GM12891 (cell line): ENCODE measurements at regions not wholly inside any gene's neighbourhood (a gene's known extent, or its start where the extent isn't known, plus 50 kb on each side); places are given as distances from the start of the nearest gene placed in this dataset.

Experiments used
- DNase-seq: peaks from one replicate; pipeline ENCODE4 v3.0.0; 2011; ENCODE audit warnings: low spot score; ENCODE audit not compliant: insufficient read length
- FAIRE-seq: peaks from 2 replicates; lab custom pipeline; 2011; peaks lifted over from hg19 to GRCh38; lab: Jason Lieb, UNC
- PAX5 ChIP-seq: IDR thresholded peaks from 2 replicates; pipeline ENCODE4 v1.6.1; 2011; ENCODE audit warnings: low read length, moderate library complexity, mild to moderate bottlenecking; ENCODE audit not compliant: insufficient read depth, severe bottlenecking
- POLR2A ChIP-seq: IDR thresholded peaks from 2 replicates; pipeline ENCODE4 v1.6.1; 2011; ENCODE audit warnings: low read depth, low read length, control low read depth
- POLR2AphosphoS5 ChIP-seq: IDR thresholded peaks from 2 replicates; pipeline ENCODE4 v1.6.1; 2011; ENCODE audit warnings: low read depth, low read length, control low read depth
- POU2F2 ChIP-seq: IDR thresholded peaks from 2 replicates; pipeline ENCODE4 v1.6.1; 2011; ENCODE audit warnings: low read depth, mild to moderate bottlenecking, control low read depth, low read length, moderate library complexity
- SPI1 ChIP-seq: IDR thresholded peaks from 2 replicates; pipeline ENCODE4 v1.6.1; 2011; ENCODE audit warnings: low read depth, low read length, control low read depth
- TAF1 ChIP-seq: IDR thresholded peaks from 2 replicates; pipeline ENCODE4 v1.6.1; 2011; ENCODE audit warnings: low read depth, low read length, control low read depth

DNA sequence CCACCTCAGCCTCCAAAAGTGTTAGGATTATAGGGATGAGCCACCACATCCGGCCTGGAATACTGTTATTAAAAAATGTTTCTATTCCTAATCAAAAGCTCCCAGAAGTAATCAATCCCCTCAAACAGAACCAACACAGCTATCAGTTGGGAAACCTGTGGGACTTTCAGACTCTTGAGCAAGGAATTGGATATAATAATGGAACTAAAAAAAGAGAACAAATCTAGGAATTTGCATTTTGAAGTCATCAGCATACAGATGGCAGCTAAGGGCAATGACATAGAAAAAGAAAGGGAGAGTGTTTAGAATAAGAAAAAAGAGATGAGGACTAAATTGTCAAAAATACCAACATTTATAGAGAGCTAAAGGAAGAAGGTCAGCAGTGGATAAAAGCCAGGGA lies 54.7 kb upstream of the AMN1 start:
- DNase-seq (no peak), FAIRE-seq (no peak)
- TF ChIP-seq PAX5 (no peak), POLR2AphosphoS5 (no peak), POU2F2 (no peak), POLR2A (no peak)

DNA sequence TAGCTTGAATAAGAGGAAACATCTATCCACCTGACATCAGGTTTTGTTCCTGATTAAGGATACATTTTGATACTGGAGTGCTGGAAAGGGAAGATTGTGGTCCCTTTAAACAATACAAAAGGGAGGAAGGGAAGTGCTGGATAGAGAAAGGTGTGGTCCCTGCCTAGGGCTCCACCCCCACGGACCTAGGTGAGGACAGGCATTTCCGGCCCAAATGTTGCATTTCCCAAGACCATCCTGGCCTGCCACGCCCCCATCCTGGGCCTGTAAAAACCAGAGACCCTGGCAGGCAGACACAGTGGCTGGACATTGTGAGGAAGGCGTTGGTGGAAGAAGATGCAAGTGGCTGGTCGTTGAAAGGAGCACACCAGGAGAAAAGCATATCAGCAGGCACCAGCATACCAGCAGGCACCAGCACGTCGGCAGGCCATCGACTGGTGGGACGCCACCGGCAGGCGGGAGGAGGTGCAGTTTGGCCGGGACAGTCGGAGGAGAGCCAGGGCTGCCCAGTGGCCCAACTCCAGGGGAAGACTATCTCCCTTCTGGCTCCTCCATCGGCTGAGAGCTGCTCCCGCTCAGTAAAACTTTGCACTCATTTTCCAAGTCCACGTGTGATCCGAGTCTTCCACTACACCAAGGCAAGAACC lies 53.2 kb upstream of the AMN1 start:
- DNase-seq (no peak), FAIRE-seq (no peak)
- TF ChIP-seq POU2F2 (no peak), POLR2AphosphoS5 (no peak), POLR2A (no peak), PAX5 (no peak), TAF1 (no peak), SPI1 (no peak)

DNA sequence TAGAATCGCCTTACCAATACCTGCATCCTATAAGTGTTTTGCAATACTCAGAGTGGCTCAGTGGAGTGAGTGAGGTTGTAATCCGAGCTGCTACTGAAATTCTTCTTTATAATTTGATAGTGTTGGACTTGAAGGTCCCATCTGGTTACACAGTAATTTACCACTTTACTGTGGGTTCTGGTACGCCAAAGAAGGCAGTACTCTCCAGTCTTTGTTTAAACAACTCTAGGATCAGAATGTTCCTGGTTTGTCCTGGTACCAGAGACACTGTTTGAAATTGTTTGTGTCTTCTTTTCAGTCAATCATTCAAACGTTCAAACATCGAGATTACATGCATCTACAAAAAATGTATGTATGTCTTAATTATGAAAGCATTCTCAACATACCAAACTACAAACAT lies 51.3 kb upstream of the AMN1 start:
- no peak for FAIRE-seq
- TF ChIP-seq POLR2AphosphoS5, result no peak
- no peak for TF ChIP-seq SPI1
- TF ChIP-seq POLR2A, result no peak
- no peak for TF ChIP-seq POU2F2
- TF ChIP-seq PAX5, result no peak
- no peak for TF ChIP-seq TAF1

DNA sequence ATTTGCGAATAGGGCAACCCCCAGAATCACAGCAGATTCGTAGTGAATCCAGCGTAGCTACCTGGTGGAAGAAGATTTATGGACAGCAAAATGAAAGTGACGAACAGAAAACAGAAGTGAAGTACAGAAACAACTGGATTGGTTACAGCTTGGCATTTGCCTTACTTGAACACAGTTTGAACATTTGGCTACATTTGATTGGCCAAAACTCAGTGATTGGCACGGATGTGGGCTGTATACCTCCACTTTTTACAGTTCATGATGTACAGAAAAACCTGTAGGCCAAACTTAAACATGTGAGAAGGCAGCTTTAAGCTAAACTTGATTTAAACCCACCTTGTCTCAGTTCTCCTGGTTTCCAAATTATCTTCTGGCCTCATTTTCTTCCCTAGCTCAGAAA lies 49.9 kb upstream of the AMN1 start:
- no peak for DNase-seq
- no peak for FAIRE-seq
- TF ChIP-seq PAX5 (no peak), SPI1 (no peak), POU2F2 (no peak), POLR2A (no peak), TAF1 (no peak), POLR2AphosphoS5 (no peak)

More for the DNA sequence above, 51.3 kb upstream of the AMN1 start:
- DNase-seq, result no peak
